Upper lobe of right lung (tissue), 1 donor: ENCODE measurements at regions not wholly inside any gene's neighbourhood (a gene's known extent, or its start where the extent isn't known, plus 50 kb on each side); places are given as distances from the start of the nearest gene placed in this dataset.
"Not testable (repeated sequence)": the region's sequence is repeated elsewhere in the genome, so short reads cannot be mapped to it uniquely, and the experiment has no call there.

Experiments used
- ATAC-seq: fragments of 200-7000 bp; cut with Tn5 transposase; one replicate; pipeline ENCODE4 v1.9.1; 2020; ENCODE audit warnings: mild to moderate bottlenecking, moderate library complexity
- DNase-seq: peaks from one replicate; pipeline ENCODE4 v3.0.0-alpha.2; 2020
- H3K27ac ChIP-seq: fragments of 200-600 bp; one replicate; pipeline ENCODE4 v1.8.0; 2022
- H3K27me3 ChIP-seq: fragments of 200-600 bp; one replicate; pipeline ENCODE4 v1.8.0; 2022; ENCODE audit warnings: mild to moderate bottlenecking
- H3K36me3 ChIP-seq: fragments of 200-600 bp; one replicate; pipeline ENCODE4 v1.8.0; 2022
- H3K4me1 ChIP-seq: fragments of 200-600 bp; one replicate; pipeline ENCODE4 v1.8.0; 2022
- H3K4me3 ChIP-seq: fragments of 200-600 bp; one replicate; pipeline ENCODE4 v1.8.0; 2022; ENCODE audit warnings: mild to moderate bottlenecking
- H3K9me3 ChIP-seq: fragments of 200-600 bp; one replicate; pipeline ENCODE4 v1.8.0; 2022
- CTCF ChIP-seq: fragments of 200-600 bp; IDR thresholded peaks from one replicate; pipeline ENCODE4 v1.8.0; 2022; ENCODE audit warnings: antibody characterized with exemption
- intact Hi-C: fragments of 100-400 bp; cut with DNase I; formaldehyde crosslinking; loops from one replicate; pipeline ENCODE4 v1.11.0; 2022
- donor health status: DM: no; HTN: yes; CAD: no; lungs with severe emphysema.

GRCh38 chr14:86124328-86124727, 594.4 kb downstream of the FLRT2 start:
- no peak overlapping the region for H3K27ac ChIP-seq
- no peak overlapping the region for H3K4me3 ChIP-seq
- no peaks in the 10 kb centered on the region for H3K36me3 ChIP-seq
- DNase-seq = no peak
- H3K4me1 ChIP-seq = no peaks in the 10 kb centered on the region
- no peaks in the 10 kb centered on the region for H3K9me3 ChIP-seq
- no peak for ATAC-seq
- intact Hi-C loops = no loop called here
- TF ChIP-seq CTCF = no peak
- no peaks in the 10 kb centered on the region for H3K27me3 ChIP-seq

- Histone ChIP-seq H3K36me3 (no peaks in the 10 kb centered on the region), H3K4me1 (no peaks in the 10 kb centered on the region), H3K9me3 (no peaks in the 10 kb centered on the region), H3K4me3 (no peak overlapping the region), H3K27ac (no peak overlapping the region), H3K27me3 (no peaks in the 10 kb centered on the region)
- ATAC-seq (no peak), DNase-seq (no peak)
- intact Hi-C loops = no loop called here
- no peak for TF ChIP-seq CTCF
Observed at GRCh38 chr14:86115972-86116371, 586.0 kb downstream of the FLRT2 start.

- H3K4me1 ChIP-seq, H3K27ac ChIP-seq, H3K4me3 ChIP-seq, ATAC-seq, H3K9me3 ChIP-seq, H3K36me3 ChIP-seq, intact Hi-C loops, H3K27me3 ChIP-seq, DNase-seq: not testable (repeated sequence)
Observed at GRCh38 chr14:86110871-86111270, 580.9 kb downstream of the FLRT2 start.

- Histone ChIP-seq H3K4me1 (no peaks in the 10 kb centered on the region), H3K36me3 (no peaks in the 10 kb centered on the region), H3K27me3 (no peaks in the 10 kb centered on the region), H3K27ac (no peak overlapping the region), H3K9me3 (no peaks in the 10 kb centered on the region), H3K4me3 (no peak overlapping the region)
- intact Hi-C loops = no loop called here
- no peak for DNase-seq
- ATAC-seq = no peak
- no peak for TF ChIP-seq CTCF
Observed at GRCh38 chr14:86104691-86105265, 574.8 kb downstream of the FLRT2 start.

GRCh38 chr14:86094512-86094911, 564.6 kb downstream of the FLRT2 start:
- Histone ChIP-seq H3K27ac (no peak overlapping the region), H3K9me3 (no peaks in the 10 kb centered on the region), H3K4me1 (no peaks in the 10 kb centered on the region), H3K27me3 (no peaks in the 10 kb centered on the region), H3K4me3 (no peak overlapping the region), H3K36me3 (no peaks in the 10 kb centered on the region)
- DNase-seq = no peak
- intact Hi-C loops = no loop called here
- ATAC-seq = no peak
- TF ChIP-seq CTCF = no peak

- Histone ChIP-seq H3K27ac (no peak overlapping the region), H3K27me3 (no peaks in the 10 kb centered on the region), H3K4me3 (no peak overlapping the region), H3K9me3 (no peaks in the 10 kb centered on the region), H3K4me1 (no peaks in the 10 kb centered on the region), H3K36me3 (no peaks in the 10 kb centered on the region)
- ATAC-seq (no peak), DNase-seq (no peak)
- intact Hi-C loops = no loop called here
- no peak for TF ChIP-seq CTCF
Observed at GRCh38 chr14:86091811-86092210, 561.9 kb downstream of the FLRT2 start.
